Hepatocyte (in vitro differentiated cells): ENCODE measurements at regions not wholly inside any gene's neighbourhood (a gene's known extent, or its start where the extent isn't known, plus 50 kb on each side); places are given as distances from the start of the nearest gene placed in this dataset.

ENCODE experiments used
- EZH2 ChIP-seq: fragments of 200-600 bp; sonication (generic); IDR thresholded peaks from 2 replicates; pipeline ENCODE4 v1.6.1; 2016; ENCODE audit warnings: antibody characterized with exemption, mild to moderate bottlenecking, borderline replicate concordance
- TF ChIP-seq, protein P1 (sequence below): fragments of 200-600 bp; sonication (generic); IDR thresholded peaks from 2 replicates; pipeline ENCODE4 v1.5.1; 2016; ENCODE audit warnings: antibody characterized with exemption, mild to moderate bottlenecking; ENCODE audit not compliant: poor library complexity

DNA sequence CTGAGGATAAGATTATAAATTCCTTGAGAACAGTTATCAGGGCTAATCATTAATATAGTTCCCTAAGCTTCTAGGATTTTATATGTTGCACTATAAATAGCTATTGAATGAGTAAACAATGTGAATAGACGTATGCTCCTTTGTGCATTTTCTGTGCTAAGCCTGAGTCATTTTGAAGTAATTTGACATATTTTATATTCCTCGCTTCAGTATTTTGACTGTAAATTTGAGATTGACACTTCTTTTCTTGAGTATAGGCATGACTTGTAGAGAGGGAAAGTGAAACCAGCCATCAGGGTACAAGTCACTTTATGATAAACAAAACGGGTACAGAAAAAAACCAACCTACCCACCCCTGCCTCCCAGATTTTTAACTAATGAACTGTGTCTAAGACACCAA, 367.7 kb upstream of the PRR16 start:
- TF ChIP-seq, protein P1, sequence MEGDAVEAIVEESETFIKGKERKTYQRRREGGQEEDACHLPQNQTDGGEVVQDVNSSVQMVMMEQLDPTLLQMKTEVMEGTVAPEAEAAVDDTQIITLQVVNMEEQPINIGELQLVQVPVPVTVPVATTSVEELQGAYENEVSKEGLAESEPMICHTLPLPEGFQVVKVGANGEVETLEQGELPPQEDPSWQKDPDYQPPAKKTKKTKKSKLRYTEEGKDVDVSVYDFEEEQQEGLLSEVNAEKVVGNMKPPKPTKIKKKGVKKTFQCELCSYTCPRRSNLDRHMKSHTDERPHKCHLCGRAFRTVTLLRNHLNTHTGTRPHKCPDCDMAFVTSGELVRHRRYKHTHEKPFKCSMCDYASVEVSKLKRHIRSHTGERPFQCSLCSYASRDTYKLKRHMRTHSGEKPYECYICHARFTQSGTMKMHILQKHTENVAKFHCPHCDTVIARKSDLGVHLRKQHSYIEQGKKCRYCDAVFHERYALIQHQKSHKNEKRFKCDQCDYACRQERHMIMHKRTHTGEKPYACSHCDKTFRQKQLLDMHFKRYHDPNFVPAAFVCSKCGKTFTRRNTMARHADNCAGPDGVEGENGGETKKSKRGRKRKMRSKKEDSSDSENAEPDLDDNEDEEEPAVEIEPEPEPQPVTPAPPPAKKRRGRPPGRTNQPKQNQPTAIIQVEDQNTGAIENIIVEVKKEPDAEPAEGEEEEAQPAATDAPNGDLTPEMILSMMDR: no peak
- no peak for TF ChIP-seq EZH2
